GM18861 (cell line): ENCODE measurements at regions not wholly inside any gene's neighbourhood (a gene's known extent, or its start where the extent isn't known, plus 50 kb on each side); places are given as distances from the start of the nearest gene placed in this dataset.
"Not testable (repeated sequence)": the region's sequence is repeated elsewhere in the genome, so short reads cannot be mapped to it uniquely, and the experiment has no call there.

ENCODE experiments used
- ATAC-seq: cut with Tn5 transposase; IDR thresholded peaks from one replicate; pipeline ENCODE4 v1.9.1; 2021; ENCODE audit not compliant: unreplicated experiment

DNA sequence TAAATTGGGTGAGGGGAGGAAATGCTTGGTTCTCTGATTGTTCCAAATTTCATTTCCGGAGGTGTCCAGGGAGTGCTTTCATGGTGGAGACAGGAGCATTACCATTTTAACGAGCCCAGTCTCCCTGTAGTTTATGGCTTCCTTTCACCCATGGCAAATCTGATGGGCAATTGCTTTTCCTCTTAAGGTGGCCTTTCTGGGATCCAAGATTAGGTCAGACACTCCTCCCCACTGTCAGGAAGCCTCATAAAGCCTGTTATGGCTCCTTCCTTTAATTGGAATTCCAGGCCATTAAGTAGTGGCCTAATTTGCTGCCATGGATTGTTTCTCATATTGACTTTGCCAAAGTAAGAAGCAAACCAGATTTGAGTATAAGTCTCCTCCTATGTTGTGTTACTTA lies 157.8 kb downstream of the PDCD6IP start:
- no peak for ATAC-seq

DNA sequence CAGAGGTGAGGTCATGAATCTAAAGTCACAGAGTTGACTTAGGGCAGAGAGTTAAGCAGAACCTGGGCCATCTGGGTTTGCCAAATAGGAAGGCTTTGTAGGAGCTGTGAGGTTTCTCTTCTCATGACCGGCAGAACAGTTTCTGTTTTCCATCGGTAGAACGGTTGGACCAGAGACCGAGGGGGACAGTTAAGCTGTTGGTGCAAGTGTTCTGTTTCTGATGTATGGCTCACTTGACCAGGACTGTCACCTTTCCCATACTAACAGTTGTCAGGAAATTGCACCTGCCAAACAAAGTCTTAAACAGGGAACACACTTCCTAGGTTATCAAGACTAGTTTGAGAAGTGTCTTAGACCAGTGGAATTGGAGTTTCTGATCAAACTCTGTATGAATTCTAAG lies 158.3 kb downstream of the PDCD6IP start:
- ATAC-seq, result no peak

DNA sequence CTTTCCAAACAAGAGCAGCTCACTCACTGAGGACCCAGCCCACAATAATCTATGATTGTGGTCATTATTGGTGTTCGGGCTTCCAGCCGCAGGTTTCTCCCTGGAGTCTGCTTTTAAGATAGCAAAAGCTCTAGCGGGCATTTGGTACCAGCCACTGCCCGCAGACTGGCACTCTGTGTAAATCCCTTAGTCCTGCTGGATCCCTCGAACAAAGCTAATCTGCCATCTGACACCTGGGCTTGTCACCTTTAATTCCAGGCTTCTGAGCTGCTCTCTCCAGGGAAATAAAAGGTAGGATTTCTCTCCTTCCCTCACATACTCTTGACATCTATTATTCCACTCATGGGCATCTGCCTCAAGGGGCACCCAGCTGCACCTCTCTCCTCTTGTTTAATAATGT lies 158.7 kb downstream of the PDCD6IP start:
- no peak for ATAC-seq

DNA sequence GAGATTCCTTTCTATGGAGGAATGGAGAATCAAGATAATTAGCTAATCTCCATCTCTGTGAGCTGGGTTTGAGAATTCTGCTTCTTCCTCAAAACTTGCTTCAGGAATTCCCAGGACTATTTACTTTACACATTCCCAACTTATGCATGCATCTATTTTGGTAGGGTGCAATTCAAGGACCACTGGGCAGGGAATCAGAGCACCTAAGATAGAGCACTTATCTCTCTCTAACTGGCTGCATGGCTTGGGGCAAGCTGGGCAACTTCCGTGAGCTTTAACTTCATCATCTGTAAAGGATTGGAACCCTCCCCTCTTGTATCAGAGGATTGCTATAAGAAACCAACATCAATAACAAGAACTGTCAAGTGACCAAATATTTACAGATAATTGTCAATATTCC lies 160.2 kb downstream of the PDCD6IP start:
- ATAC-seq, result no peak

DNA sequence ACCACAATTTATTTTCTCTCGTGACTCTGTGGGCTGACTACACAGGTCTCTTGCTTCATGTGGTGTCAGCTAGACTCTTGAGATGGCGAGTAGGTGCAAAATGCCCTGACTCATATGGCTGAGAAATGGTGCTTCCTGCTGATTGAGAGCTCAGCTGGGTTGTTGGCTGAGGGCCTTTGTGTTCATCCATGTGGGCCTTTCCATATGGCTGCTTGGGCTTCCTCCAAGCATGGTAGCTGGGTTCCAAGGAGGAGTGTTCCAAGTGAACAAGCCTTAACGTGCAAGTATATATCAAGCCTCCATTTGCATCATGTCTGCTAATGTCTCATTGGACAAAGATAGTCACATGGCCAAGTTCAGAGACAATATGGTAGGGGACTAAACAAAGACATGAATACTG lies 164.0 kb downstream of the PDCD6IP start:
- ATAC-seq, result no peak

DNA sequence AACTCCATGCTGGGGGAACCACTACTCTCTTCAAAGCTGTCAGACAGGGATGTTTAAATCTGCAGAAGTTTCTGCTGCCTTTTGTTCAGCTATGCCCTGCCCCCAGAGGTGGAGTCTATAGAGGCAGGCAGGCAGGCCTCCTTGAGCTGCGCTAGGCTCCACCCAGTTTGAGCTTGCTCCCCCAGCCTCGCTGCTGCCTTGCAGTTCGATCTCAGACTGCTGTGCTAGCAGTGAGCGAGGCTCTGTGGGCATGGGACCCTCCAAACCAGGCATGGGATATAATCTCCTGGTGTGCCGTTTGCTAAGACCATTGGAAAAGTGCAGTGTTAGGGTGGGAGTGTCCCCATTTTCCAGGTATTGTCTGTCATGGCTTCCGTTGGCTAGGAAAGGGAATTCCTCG lies 171.8 kb downstream of the PDCD6IP start:
- not testable (repeated sequence) for ATAC-seq

DNA sequence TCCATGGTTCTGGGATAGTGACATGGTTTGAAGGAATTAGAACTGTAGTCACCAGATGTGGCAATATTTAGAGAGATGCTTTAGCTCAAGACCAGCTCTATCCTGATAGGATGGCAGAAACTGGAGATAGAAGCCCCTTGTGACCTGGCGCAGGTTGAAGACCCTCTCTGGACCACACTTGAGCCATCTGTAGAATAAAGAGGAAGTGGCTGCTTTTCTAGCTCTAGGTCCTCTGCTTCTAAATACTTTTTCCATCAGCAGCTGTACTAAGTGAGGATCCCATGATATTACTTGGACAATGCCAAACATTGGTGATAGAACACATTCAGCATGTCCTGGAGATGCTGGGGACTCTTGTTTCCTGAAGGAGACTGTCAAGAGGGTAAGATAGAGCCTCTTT lies 172.6 kb downstream of the PDCD6IP start:
- no peak for ATAC-seq

DNA sequence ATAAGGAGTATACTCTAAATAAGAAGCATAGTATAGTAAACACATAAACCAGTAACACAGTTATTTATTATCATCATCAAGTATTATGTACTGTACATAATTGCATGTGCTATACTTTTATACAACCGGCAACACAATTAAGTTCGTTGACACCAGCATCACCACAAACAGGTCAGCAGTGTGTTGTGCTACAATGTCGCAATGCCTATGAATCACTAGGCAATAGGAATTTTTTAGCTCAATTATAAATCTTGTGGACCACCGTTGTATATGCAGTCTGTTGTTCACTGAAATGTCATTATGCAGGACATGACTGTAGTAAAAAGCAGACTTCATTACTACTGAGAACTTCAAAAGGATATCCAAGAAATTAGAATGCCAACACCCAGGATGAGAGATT lies 177.0 kb downstream of the PDCD6IP start:
- ATAC-seq, result no peak

DNA sequence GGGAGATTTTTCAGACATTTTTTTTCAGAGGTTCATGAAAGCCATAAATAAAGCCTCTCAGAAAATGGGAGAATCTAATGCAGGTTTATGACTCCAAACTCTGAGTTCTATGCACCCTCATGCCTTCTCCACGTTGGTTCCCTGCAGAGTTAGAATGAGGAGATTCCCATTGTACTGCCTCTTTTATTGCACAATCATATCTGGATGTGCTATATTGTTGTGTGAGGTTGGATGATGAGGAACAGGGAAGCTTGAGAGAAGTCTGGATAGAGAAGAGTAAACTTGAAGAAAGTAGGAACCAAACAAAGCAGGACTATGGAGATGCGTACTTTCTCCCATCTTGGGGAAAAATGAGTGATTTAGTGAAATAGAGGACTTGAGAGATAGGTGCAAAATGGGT lies 178.8 kb downstream of the PDCD6IP start:
- ATAC-seq, result no peak

DNA sequence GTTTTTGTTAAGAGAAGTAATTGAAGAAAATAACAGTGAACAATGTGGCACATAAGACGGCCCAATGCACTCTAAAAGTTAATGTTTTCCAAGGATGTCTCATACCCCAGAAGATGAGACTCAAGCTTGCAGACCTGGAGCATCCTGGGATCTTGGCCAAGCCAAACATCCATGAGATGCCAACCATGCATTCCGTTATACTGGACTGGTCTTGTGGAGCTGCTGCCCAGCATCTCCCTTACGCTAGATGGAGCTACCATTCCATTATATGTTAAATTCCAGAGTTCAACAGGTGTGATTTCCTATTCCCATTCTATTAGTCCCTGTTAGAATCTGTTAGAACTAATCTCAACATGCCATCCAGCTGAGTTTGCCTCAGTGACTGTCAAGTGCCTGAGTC lies 181.8 kb downstream of the PDCD6IP start:
- ATAC-seq, result no peak

DNA sequence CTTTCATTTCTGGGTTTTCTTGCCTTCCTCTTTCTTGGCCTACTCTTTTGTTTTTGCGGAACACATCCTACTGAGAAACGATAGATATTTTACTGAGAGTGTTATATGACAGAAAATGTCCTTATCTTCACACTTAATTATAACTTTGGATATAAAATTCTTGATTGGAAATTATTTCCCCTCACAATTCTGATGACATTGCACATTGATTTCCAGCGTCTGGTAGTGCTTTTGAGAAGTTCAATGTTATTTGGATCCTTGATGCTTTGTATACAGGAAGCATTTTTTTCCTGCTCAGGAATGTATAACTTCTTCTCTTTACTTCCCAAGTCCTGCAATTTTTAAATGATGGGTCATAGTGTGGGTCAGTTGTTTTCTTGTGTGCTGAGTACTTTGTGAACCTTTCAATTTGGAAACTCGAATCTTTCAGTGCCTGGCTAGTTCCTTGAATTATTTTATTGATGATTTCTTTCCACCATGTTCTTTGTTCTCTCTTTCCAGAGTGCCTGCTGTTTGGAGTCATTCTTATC lies 183.9 kb downstream of the PDCD6IP start:
- no peak for ATAC-seq

DNA sequence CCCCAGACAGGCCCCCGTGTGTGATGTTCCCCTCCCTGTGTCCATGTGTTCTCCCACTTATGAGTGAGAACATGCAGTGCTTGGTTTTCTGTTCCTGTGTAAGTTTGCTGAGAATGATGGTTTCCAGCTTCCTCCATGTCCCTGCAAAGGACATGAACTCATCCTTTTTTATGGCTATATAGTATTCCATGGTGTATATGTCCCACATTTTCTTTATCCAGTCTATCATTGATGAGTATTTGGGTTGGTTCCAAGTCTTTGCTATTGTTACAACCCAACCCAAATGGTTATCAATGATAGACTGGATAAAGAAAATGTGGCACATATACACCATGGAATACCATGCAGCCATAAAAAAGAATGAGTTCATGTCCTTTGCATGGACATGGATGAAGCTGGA lies 184.5 kb downstream of the PDCD6IP start:
- not testable (repeated sequence) for ATAC-seq

DNA sequence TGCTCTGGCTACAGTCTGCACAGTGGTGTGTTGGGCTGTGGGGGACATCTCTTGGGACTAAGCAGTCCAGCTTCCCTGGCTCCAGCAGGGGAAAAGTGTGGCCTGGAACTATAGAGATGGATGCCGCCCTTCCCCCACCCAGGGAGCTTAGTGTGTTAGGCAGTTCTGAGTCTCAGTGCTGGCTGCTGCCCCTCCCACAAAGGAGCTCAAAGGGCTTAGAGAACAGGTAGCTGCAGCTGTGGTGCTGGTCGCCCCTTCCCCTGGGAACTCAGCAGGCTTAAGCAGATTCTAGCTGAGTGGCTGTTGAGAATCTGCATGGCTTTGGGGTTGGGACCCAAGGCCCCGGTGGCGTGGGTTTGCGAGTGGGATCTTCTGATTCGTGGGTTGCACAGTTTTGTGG lies 190.8 kb downstream of the PDCD6IP start:
- no peak for ATAC-seq

DNA sequence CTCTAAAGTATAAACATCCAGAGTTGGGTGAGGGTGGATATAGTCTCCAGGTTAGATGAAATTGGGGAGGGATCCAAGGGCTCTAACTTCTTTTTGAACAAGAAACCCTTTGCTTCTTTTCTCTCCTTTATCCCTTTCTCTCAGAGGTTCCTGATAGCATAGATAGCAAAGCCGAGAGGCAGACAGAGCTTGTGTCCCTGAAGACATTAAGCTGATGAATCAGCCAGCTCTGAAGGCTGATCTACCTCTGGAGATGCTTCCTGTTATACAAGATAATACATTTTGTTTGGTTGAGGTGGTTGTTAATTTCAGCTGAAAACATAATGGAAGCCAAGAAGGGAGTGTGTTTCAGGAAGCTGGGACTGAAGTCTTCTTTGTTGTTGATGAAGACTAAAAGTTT lies 193.2 kb downstream of the PDCD6IP start:
- ATAC-seq, result no peak

DNA sequence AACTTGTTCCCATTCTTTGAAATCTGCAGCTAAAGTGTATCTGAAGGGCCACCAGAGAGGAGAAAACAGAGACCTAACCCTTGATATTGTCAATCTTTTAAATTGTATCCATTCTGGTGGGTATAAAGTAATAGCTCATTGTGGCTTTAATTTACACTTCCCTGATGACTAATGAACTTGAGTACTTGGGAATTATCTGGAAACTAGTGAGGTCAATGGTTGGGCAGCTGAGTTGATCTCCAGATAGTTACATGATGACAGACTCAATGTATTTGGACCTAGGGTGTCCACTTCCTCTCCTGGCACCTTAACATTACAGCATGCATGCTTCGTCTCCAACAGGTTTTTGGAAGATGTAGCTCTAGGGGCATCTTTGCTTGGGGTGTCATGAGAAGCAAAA lies 195.2 kb downstream of the PDCD6IP start:
- ATAC-seq, result no peak

DNA sequence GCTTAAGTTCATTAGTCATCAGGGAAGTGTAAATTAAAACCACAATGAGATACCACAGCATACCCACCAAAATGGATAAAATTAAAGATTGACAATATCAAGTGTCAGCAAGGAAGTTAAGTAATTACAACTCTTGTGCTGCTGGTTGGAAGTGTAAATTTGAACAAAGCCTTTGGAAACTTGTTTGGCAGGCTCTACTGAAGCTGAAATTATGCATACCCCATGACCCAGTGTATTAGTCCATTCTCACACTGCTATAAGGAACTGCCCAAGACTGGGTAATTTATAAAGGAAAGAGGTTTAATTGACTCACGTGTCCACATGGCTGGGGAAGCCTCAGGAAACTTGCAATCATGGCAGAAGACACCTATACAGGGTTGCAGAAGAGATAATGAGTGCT lies 196.1 kb downstream of the PDCD6IP start:
- no peak for ATAC-seq

DNA sequence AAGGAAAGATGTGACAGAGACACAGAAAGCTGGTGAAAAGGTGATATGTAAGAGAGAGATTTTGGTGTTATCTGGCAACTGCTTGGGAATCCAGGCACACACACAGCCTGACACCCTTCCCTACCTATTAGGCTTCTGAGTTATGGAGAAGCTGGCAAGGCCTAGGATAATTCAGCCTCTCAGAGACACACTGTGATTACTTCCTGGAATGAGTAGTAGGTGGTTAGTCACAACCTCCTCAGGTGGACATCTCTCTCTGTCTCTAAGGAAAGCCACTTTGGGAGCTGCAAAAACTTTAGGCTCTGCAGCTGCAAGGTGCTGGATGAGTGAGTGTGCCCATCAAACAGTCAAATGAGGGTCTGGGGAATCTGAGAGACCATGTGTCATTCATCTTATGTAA lies 201.9 kb downstream of the PDCD6IP start:
- no peak for ATAC-seq

DNA sequence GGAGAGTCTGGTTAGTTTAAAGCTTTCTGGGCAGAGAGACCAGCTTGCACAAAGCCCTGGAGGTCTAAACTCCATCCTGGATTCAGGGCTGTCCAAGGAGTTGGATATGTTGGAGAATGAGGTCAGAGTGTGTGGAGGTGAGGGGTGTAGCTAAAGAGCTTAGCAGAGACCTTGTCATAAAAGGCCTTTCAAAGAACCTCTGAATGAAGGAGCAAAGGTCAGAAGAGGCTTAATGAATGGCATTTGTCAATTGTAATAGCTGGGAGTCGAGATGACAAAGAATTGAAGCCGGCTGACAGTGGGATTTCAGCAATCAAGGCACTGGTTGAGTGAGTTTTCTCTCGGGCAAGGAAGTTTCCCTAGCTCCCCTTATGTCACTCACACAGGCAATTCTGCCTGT lies 202.6 kb downstream of the PDCD6IP start:
- ATAC-seq, result no peak

DNA sequence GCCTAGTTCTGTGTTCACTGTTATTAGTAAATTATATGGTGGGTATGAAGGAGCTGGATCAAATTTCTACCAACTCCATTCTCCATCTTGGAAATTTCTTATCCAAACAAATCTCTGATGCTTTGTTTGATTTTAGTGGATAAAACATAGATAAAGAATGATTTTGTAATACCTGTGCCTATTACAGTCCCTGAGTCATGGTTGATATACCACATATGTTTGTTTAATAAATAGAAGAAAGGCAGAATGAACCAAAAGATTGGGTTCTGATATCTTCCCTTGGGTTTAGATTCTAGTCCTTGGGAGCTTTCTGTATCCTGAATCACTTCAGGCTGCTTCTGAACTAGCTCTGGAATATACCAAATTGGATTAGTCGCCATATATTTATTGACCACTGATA lies 203.6 kb downstream of the PDCD6IP start:
- no peak for ATAC-seq

DNA sequence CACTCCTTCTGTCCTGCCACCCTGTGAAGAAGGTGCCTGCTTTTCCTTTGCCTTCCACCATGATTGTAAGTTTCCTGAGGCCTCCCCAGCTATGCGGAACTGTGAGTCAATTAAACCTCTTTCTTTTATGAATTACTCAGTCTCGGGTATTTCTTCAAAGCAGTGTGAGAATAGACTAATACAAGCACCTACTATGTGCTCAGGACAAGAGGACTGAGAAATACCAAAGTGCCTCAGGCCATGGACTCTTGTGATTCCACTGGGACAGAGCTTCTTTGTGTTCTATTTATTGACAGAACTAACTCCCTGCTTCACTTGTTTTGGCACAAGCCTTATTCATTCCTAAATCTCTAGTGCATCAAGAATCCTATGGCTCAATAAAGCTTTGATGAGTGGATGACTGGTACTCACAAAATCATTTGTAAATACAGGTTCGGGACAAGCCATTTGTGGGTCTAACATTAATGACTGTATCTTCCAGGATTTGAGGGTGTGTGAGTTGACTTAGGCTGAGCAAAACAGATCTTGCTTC lies 204.2 kb downstream of the PDCD6IP start:
- ATAC-seq, result no peak

DNA sequence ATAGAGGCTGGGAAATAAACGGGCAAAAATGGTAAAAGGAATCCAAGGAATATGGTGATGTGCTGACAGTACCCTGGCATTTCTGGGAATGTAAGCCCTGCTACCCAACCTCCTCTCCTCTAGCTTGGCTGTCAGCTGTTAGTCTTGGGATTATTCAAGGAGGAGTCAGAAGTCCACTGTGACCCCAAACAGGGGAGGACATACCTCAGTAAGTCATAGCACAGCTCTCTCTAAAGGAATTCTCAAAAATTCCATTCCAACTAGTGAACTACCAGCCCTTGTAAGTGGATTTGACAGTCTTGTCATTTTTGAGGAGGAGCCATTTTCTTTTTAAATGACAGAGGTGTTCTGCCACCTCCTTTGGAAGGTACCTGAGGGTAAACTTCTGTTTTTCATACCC lies 207.5 kb downstream of the PDCD6IP start:
- no peak for ATAC-seq

DNA sequence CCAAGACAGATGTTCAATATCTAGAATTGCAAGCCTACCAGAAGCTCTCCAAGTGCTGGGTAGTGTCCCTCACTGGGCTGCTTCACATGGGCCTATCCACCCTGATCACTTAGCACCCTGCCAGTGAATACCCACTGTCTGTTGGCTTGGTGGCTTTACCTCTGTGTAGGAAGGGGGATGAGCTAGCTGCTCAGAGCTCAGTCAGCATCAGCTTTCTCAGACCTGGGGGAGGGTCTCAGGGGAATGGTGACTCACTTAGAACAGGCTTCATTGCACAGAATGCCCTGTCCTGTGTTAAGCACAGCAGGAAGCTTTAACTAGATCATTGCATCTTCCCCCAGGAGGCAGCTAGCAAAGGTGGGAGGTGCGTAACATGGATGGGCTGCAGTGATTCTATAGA lies 209.8 kb downstream of the PDCD6IP start:
- no peak for ATAC-seq
